Neural cell (in vitro differentiated cells): ENCODE measurements at regions not wholly inside any gene's neighbourhood (a gene's known extent, or its start where the extent isn't known, plus 50 kb on each side); places are given as distances from the start of the nearest gene placed in this dataset.

Source experiments
- EP300 ChIP-seq: fragments of 450-650 bp; conservative IDR thresholded peaks from 2 replicates; pipeline ENCODE4 v1.6.1; 2014; ENCODE audit warnings: antibody characterized with exemption, mild to moderate bottlenecking, moderate library complexity; ENCODE audit not compliant: poor library complexity, severe bottlenecking
- EZH2 ChIP-seq: fragments of 200-600, 300-800 bp; shearing (Covaris generic), sonication (generic); IDR thresholded peaks from 2 replicates; pipeline ENCODE4 v1.6.1; 2014; ENCODE audit warnings: antibody characterized with exemption, low read length, borderline replicate concordance, mild to moderate bottlenecking; ENCODE audit not compliant: insufficient read depth, poor library complexity, severe bottlenecking
- MXI1 ChIP-seq: fragments of 450-650 bp; conservative IDR thresholded peaks from 2 replicates; pipeline ENCODE4 v1.6.1; 2014; ENCODE audit warnings: antibody characterized with exemption, mild to moderate bottlenecking; ENCODE audit not compliant: poor library complexity, severe bottlenecking
- POLR2AphosphoS5 ChIP-seq: IDR thresholded peaks from 2 replicates; pipeline ENCODE4 v1.6.1; 2012
- RAD21 ChIP-seq: fragments of 450-650 bp; conservative IDR thresholded peaks from 2 replicates; pipeline ENCODE4 v1.6.1; 2014; ENCODE audit warnings: antibody characterized with exemption, mild to moderate bottlenecking, moderate library complexity
- SMC3 ChIP-seq: fragments of 450-650 bp; conservative IDR thresholded peaks from 2 replicates; pipeline ENCODE4 v1.6.1; 2014; ENCODE audit warnings: antibody characterized with exemption, mild to moderate bottlenecking, moderate library complexity; ENCODE audit not compliant: poor library complexity
- TF ChIP-seq, protein P1 (sequence below): fragments of 450-650 bp; IDR thresholded peaks from 2 replicates; pipeline ENCODE4 v1.5.1; 2014; ENCODE audit warnings: antibody characterized with exemption, mild to moderate bottlenecking, moderate library complexity; ENCODE audit not compliant: poor library complexity, severe bottlenecking
- TF ChIP-seq, protein P2 (sequence below): IDR thresholded peaks from 2 replicates; pipeline ENCODE4 v1.6.1; 2012; ENCODE audit warnings: borderline replicate concordance

DNA sequence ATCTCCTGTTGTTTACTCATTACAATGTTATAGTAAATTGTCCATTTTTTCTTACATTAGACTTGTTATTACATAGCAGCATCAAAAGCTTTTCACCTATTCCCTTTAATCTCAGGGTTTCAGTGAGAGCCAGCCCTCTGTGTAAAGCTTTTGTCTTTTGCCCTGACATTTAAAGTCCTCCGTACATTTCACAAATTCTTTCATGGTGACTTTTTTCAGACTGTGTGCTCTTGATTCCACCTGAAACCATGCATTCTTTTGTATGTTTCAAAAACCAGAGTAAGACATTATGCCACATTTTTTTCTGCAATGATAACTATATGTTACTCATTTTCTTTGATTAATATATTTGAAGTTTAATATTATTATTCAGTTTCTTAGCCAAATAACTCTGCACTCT lies 781.4 kb upstream of the ROBO1 start:
- TF ChIP-seq SMC3 (no peak), MXI1 (no peak), EP300 (no peak), EZH2 (no peak), POLR2AphosphoS5 (no peak), RAD21 (no peak)
- TF ChIP-seq, protein P1, sequence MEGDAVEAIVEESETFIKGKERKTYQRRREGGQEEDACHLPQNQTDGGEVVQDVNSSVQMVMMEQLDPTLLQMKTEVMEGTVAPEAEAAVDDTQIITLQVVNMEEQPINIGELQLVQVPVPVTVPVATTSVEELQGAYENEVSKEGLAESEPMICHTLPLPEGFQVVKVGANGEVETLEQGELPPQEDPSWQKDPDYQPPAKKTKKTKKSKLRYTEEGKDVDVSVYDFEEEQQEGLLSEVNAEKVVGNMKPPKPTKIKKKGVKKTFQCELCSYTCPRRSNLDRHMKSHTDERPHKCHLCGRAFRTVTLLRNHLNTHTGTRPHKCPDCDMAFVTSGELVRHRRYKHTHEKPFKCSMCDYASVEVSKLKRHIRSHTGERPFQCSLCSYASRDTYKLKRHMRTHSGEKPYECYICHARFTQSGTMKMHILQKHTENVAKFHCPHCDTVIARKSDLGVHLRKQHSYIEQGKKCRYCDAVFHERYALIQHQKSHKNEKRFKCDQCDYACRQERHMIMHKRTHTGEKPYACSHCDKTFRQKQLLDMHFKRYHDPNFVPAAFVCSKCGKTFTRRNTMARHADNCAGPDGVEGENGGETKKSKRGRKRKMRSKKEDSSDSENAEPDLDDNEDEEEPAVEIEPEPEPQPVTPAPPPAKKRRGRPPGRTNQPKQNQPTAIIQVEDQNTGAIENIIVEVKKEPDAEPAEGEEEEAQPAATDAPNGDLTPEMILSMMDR = no peak
- TF ChIP-seq, protein P2, sequence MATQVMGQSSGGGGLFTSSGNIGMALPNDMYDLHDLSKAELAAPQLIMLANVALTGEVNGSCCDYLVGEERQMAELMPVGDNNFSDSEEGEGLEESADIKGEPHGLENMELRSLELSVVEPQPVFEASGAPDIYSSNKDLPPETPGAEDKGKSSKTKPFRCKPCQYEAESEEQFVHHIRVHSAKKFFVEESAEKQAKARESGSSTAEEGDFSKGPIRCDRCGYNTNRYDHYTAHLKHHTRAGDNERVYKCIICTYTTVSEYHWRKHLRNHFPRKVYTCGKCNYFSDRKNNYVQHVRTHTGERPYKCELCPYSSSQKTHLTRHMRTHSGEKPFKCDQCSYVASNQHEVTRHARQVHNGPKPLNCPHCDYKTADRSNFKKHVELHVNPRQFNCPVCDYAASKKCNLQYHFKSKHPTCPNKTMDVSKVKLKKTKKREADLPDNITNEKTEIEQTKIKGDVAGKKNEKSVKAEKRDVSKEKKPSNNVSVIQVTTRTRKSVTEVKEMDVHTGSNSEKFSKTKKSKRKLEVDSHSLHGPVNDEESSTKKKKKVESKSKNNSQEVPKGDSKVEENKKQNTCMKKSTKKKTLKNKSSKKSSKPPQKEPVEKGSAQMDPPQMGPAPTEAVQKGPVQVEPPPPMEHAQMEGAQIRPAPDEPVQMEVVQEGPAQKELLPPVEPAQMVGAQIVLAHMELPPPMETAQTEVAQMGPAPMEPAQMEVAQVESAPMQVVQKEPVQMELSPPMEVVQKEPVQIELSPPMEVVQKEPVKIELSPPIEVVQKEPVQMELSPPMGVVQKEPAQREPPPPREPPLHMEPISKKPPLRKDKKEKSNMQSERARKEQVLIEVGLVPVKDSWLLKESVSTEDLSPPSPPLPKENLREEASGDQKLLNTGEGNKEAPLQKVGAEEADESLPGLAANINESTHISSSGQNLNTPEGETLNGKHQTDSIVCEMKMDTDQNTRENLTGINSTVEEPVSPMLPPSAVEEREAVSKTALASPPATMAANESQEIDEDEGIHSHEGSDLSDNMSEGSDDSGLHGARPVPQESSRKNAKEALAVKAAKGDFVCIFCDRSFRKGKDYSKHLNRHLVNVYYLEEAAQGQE = no peak
